ENCODE measurements at regions not wholly inside any gene's neighbourhood (a gene's known extent, or its start where the extent isn't known, plus 50 kb on each side); places are given as distances from the start of the nearest gene placed in this dataset.

GRCh38 chr5:30968971-30969370 lies 224.5 kb upstream of the CDH6 start:
- no peak overlapping the region for H3K27ac Mint-ChIP-seq
- TF ChIP-seq CTCF (IDR thresholded peaks at IDR 0.05) = no peak
- Histone ChIP-seq H3K9me3 (ENCODE audit: control insufficient read depth in 1 of 2, insufficient read depth in 1 of 2, low read length in 2 of 2) (no peaks in the 10 kb centered on the region), H3K27ac (ENCODE audit: low read depth in 1 of 2, low read length in 2 of 2) (no peak overlapping the region), H3K27me3 (ENCODE audit: control insufficient read depth in 1 of 2, insufficient read depth in 2 of 2, low read length in 2 of 2) (no peaks in the 10 kb centered on the region), H3K4me1 (ENCODE audit: insufficient read depth, low read length) (no peaks in the 10 kb centered on the region), H3K4me3 (ENCODE audit: low read length) (no peak overlapping the region), H3K36me3 (ENCODE audit: insufficient read depth, low read length) (no peaks in the 10 kb centered on the region)
- H3K9me3 Mint-ChIP-seq = peaks cover 6% of the 10 kb centered on the region
- no peaks in the 10 kb centered on the region for H3K36me3 Mint-ChIP-seq (ENCODE audit: low read depth)
- H3K4me1 Mint-ChIP-seq (ENCODE audit: low read depth) = no peaks in the 10 kb centered on the region
- ATAC-seq (ENCODE audit: poor library complexity) (no peak), DNase-seq (no peak)
- H3K27me3 Mint-ChIP-seq = no peaks in the 10 kb centered on the region
- intact Hi-C loops (cut with DNase I, micrococcal nuclease) = no loop called here
- H3K4me3 Mint-ChIP-seq = no peak overlapping the region
- ChIA-PET POLR2A (no interaction called here), CTCF (no interaction called here)

- intact Hi-C loops (cut with DNase I, micrococcal nuclease) = no loop called here
- ChIA-PET POLR2A (no interaction called here), CTCF (no interaction called here)
- no peak for TF ChIP-seq CTCF (IDR thresholded peaks at IDR 0.05)
- no peak overlapping the region for H3K4me3 ChIP-seq (ENCODE audit: low read length)
- no peaks in the 10 kb centered on the region for H3K27me3 ChIP-seq (ENCODE audit: control insufficient read depth in 1 of 2, insufficient read depth in 2 of 2, low read length in 2 of 2)
- Mint-ChIP-seq H3K4me3 (no peak overlapping the region), H3K4me1 (ENCODE audit: low read depth) (no peaks in the 10 kb centered on the region), H3K36me3 (ENCODE audit: low read depth) (no peaks in the 10 kb centered on the region), H3K27ac (no peak overlapping the region), H3K9me3 (peaks cover 8% of the 10 kb centered on the region), H3K27me3 (no peaks in the 10 kb centered on the region)
- DNase-seq (no peak), ATAC-seq (ENCODE audit: poor library complexity) (no peak)
- no peaks in the 10 kb centered on the region for H3K4me1 ChIP-seq (ENCODE audit: insufficient read depth, low read length)
- H3K27ac ChIP-seq (ENCODE audit: low read depth in 1 of 2, low read length in 2 of 2) = no peak overlapping the region
- no peaks in the 10 kb centered on the region for H3K9me3 ChIP-seq (ENCODE audit: control insufficient read depth in 1 of 2, insufficient read depth in 1 of 2, low read length in 2 of 2)
- H3K36me3 ChIP-seq (ENCODE audit: insufficient read depth, low read length) = no peaks in the 10 kb centered on the region
These were observed 233.4 kb upstream of the CDH6 start for GRCh38 chr5:30960036-30960435.

GRCh38 chr5:30959238-30959637 lies 234.2 kb upstream of the CDH6 start:
- Mint-ChIP-seq H3K27ac (no peak overlapping the region), H3K36me3 (ENCODE audit: low read depth) (no peaks in the 10 kb centered on the region), H3K9me3 (peaks cover 5% of the 10 kb centered on the region), H3K4me1 (ENCODE audit: low read depth) (no peaks in the 10 kb centered on the region), H3K4me3 (no peak overlapping the region), H3K27me3 (no peaks in the 10 kb centered on the region)
- intact Hi-C loops (cut with DNase I, micrococcal nuclease) = no loop called here
- H3K27ac ChIP-seq (ENCODE audit: low read depth in 1 of 2, low read length in 2 of 2) = no peak overlapping the region
- DNase-seq (no peak), ATAC-seq (ENCODE audit: poor library complexity) (no peak)
- H3K36me3 ChIP-seq (ENCODE audit: insufficient read depth, low read length) = no peaks in the 10 kb centered on the region
- no peak for TF ChIP-seq CTCF (IDR thresholded peaks at IDR 0.05)
- H3K4me1 ChIP-seq (ENCODE audit: insufficient read depth, low read length) = no peaks in the 10 kb centered on the region
- H3K9me3 ChIP-seq (ENCODE audit: control insufficient read depth in 1 of 2, insufficient read depth in 1 of 2, low read length in 2 of 2) = no peaks in the 10 kb centered on the region
- POLR2A ChIA-PET = no interaction called here
- H3K27me3 ChIP-seq (ENCODE audit: control insufficient read depth in 1 of 2, insufficient read depth in 2 of 2, low read length in 2 of 2) = no peaks in the 10 kb centered on the region
- no peak overlapping the region for H3K4me3 ChIP-seq (ENCODE audit: low read length)
- CTCF ChIA-PET = no interaction called here

Measured in CD4-positive, alpha-beta T cell (primary cell).